ENCODE measurements at regions not wholly inside any gene's neighbourhood (a gene's known extent, or its start where the extent isn't known, plus 50 kb on each side); places are given as distances from the start of the nearest gene placed in this dataset.

- no peak for TF ChIP-seq CTCF (IDR thresholded peaks at IDR 0.05)
- no peak for TF ChIP-seq POLR2A (IDR thresholded peaks at IDR 0.05)
Measured at GRCh38 chr2:131659168-131659572, 131.5 kb downstream of the CCDC74A start.

Data from prostate gland (tissue), 2 donors.